ENCODE measurements at regions not wholly inside any gene's neighbourhood (a gene's known extent, or its start where the extent isn't known, plus 50 kb on each side); places are given as distances from the start of the nearest gene placed in this dataset.

DNA sequence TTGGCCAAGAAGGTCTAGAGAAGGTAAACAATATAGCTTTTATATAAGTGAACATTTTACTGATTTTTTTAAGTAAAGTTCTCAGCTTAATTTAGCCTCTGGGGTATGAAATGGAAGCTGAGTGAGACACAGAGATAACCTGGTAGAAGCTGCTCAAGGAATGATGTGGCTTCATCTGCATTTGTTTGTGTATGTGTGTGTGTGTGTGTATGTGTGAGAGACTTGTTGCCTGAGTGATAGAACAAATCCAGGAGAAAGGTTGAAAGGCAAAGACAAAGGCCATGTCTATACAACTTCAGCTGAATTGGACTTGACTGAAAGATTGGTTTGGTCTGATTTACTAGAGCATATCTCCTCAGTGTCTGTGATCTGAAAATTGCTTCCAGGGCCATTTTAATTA, 63.6 kb downstream of the PCDH7 start:
- no peak for DNase-seq

DNA sequence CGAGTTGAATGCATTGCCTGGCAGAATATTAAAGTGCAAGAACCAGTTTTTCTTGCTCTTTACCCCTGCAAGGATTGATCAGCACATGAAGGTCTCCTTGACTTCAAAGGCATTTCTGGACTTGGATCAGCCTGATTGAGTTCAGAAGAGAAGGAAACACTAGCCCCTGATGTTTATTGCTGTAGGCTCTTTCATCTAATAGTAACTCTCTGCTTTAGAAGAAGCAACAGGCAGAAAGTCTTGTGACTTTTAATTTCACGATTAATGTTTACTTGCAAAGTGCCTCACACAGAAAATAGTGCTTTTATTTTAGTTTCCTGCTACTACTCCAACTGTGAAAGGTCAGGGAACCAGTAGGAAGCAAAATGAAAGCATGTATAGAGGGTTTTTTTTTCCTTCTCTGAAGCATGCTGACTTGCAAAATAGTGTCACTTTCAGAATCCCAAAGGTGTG, 69.1 kb downstream of the PCDH7 start:
- DNase-seq, result peak in 1 of 2 donors; percentile 46

DNA sequence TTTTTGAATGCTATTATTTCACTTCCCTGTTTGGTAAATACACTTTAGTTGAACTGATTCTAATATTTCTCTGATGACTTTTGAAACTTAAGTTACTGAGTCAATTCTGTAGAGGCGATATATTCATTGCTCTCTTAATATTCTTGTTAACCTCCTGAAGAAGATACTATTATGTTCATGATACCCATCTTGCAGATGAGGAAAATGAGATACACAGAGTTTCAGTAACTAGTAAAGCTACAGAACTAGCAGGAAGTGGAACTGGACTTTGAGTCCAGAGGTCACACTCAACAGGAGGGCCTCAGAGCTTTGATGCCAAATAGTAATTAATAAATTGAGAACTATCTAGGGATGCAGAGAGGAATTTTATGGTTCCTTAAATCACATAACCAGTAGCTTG, 70.0 kb downstream of the PCDH7 start:
- DNase-seq, result no peak

DNA sequence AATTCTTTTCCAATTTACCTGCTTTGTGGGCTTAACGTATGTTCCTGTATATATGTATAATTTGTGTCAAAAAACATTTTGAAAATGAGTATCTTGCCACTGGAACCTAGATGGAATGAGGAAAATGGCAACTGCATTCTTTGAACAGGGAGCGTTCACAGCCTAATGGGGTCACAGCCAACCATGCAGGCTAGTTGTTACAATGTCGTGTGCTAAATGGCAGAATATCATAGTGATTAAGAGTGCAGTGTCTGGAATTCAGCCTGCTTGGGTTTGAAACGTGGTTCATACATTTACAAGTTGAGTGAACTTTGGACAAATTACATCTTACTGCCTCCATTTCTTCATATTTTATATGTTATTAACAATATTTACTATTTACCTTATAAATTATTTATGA, 70.8 kb downstream of the PCDH7 start:
- no peak for DNase-seq

DNA sequence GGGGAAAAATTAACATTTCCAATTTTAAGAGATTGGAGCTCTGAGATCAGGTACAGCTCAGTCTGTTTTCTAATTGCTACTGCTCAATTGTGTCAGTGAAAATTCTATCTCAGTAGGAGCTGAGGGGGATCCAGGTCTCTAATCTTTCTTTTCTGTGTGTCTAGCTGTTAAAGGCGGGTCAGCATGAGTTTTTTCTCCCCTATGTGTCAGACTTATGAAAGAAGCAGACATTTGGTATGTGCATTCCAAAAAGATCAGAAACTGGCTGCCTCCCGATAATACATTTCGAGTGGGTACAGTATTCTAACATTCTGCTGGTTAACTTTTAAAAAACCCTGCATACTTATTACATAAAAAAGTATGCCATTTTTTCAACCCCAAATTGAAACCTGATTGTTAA, 72.4 kb downstream of the PCDH7 start:
- DNase-seq, result no peak

DNA sequence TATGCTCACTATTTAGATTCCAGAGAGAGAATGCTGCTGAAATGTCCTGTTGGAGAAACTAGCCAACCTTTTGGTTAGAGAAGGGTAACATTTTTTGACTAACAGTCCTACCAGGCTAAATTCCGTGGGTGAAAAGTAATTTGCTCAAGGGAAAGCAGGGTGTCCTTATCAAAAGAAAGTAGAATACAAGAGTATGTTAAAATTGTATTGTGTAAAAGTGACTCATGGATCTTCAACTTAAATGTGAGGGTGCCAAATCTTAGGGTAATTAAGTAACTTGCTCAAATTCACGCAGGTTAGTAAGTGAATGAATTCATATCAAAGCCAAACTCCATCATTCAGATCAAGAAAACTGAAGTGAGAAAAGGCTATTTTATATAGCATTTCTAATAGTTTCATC, 81.7 kb downstream of the PCDH7 start:
- DNase-seq, result no peak

DNA sequence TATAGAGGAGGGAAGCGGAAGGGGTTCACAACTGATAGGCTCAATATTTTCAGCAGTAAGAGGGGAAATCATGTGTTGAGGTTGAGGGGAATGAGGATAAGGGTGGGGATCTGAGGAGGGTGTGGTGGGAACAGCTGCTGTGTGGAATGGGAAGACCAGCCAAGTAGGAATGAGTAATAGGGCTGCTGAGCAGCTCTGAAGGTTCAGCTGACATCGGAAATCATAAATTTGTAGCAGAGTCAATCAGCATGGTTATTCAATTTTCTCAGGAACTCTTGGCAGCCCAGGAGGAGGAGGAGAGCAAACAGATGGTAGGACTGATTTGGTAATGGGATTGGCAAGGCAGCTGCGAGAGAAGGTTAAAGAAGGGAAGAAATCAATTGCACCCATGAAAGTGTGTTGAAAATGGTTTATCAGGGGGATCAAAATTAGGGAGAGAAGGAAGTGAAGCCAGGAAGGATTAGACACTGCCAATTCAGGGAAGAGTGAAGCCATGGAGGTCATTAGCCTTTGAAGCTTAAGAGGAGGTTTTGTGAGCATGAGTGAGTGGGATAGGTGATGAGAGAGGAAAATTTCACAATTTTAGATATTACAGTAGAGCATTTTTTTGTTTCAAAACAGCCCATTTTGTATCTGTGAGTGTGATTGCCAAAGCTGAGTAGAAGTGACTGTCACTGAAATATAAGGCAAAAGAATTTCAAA, 82.6 kb downstream of the PCDH7 start:
- DNase-seq, result no peak

DNA sequence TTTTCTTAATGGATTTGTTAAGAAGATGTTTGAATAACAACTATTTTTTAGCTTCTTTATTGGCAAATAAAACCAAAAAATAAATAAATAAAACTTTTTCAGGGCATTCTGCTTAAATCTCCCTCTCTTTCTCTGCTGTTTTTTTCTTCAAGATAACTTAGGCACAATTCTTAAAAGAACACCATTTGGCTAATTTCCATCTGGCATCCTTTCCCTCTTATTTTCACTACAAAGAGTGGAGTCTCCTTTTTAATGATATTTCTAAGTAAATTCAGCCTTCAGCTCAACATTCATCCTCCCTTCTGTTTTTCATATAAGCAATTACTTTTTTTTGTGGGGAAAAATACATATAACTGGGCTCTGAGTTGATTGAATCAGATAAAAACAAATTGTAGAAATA, 88.1 kb downstream of the PCDH7 start:
- peak; percentile 60 for DNase-seq

DNA sequence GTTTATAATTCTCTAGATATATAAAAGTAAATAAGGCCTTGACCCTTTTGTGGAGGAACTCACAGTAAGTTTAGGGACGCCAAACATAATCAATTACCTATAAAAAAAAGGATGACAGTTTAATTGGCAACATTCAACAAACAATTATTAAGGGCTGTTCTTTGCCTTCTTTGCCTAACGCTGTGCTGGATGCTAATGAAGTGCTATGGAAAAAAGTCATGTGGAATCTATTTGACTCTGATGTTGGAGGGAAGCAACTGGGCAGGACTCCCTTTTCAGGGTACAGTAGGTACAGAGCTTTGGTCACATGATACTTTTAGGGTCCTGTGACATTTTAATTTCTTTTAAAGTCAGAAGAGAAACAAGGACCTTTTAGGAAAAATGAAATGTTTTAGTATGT, 91.1 kb downstream of the PCDH7 start:
- peak in 1 of 2 donors; percentile 17 for DNase-seq

DNA sequence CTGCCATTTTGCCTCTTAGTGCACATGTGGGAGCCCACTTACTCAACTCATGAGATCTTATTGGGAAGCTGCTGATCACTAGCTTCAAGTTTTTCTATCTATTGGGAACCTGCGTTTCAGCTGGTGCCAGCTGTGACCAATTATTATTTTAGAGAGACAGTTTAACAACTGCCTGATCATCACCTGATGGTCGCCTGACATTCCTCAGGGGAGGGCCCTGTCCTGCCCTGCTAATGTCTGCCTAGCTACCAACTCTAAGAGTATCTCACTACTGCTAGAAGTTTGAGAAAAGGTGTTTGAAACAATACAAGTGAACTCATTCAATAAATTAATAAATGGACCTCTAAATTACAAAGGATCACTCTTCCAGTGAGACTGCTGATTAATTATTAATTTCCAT, 95.5 kb downstream of the PCDH7 start:
- DNase-seq, result no peak

DNA sequence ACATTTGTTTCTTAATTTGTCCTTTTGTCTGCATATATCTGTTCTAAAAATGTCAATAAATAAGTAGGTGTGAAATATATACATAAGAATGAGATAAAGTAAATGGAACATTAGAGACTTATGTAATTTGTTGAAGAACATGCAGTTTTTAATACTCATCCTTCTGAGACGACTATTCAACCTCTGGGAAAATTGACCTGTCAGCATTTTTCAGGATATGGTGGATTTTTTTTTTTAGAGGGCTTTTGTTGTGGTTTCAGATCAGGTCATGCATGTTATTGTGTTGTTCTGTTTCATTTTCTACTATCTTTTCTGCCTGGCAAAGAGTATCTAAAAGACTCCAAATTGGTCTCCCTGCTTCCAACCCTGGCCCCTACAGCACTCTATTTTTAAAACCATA, 97.3 kb downstream of the PCDH7 start:
- no peak for DNase-seq

DNA sequence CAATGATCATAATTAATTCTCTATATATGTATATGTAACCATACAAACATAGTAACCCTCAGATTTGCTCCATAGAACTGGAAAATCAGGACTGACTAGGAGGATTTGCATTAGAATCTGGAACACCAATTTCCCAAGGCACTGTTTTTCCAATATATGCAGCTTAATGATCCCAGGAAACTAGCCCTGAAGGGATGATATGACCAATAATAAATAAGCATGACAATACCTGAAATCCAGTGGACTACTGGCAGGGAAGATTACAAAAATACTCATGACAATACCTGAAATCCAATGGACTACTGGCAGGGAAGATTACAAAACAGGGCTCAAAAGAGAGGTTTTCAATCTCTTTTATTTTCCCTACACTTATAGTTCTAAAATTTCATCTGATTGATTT, 98.4 kb downstream of the PCDH7 start:
- DNase-seq, result no peak

DNA sequence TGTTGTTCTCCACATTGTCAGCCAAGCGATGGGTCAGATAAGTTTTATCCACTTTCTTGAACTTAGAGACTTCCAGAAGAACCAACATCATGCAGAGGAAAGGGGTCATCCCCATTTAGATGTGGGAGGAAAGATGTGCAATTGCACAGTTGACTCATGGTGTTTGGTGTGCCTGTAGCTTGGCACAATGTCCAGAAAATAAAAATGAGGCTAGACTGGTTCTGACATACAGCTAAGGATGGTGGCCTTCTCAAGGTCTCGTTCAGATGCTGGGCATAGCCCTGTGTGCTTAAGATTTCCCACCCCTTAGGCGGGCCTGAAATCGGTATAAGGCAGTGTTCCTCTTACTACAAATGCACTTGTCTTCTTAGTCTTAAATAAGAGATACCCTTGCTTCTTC, 101.1 kb downstream of the PCDH7 start:
- no peak for DNase-seq

DNA sequence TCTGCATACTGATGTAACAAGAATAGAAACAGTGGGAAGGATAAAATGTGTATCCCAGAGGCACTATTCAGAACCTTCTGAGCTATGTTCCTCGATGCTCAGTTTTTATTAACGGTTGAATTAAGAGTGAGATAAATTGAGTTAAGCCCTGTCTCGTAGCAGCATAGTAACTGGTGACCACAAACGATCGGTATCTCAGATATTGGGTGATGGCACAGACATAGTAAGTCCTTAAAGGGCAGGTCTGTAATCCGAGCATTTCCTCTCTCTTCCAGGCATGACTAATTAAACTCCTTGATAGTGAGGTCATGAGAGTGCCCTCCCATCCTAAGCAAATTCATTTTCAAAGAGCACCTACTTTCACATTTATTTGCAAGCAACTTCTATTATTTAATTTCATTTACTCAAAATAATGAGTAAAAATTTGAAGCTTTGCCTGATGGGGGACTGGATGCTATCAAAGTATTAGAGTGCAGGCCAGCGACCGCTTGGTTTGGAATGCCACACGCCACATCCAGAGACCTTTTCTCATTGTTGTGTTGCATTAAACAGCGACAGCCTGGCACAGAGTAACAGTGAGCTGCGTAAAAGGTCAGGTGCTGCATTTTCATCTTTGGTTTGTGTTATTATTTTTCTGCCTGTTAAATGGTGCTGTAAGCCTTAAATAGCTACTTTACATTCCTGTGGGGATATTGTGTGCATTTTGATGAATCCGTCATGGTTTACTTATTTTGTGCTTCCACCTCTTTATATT, 101.9 kb downstream of the PCDH7 start:
- no peak for DNase-seq

DNA sequence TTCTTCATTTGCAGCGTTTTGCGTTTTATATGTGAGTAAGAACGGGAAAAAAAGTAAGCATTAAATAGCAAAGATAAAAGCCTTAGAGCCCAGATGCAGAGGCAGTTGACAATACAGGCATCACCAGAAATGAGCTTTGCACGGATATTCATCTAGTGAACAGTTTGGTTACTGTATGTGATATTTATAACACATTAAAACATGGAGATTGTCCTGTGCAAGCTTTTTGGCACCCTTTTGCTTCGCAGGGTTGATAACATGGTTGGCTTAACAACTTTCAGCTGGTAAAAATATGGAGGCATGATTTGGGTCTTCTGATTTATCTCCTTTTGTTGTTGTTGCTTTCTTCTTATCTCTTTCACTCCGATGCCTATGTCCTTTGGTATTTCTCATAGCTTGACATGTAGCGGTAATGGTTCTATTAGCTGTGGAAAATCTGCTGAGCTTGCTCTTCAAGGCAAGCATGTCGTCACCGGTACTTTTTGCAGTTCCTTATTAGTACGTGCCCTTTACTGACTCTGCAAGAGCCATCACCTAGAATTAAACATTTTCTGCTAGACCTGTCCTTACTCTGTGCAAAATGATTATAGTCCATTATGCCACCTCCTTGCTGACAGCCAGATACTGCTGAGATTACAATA, 102.9 kb downstream of the PCDH7 start:
- DNase-seq, result no peak

DNA sequence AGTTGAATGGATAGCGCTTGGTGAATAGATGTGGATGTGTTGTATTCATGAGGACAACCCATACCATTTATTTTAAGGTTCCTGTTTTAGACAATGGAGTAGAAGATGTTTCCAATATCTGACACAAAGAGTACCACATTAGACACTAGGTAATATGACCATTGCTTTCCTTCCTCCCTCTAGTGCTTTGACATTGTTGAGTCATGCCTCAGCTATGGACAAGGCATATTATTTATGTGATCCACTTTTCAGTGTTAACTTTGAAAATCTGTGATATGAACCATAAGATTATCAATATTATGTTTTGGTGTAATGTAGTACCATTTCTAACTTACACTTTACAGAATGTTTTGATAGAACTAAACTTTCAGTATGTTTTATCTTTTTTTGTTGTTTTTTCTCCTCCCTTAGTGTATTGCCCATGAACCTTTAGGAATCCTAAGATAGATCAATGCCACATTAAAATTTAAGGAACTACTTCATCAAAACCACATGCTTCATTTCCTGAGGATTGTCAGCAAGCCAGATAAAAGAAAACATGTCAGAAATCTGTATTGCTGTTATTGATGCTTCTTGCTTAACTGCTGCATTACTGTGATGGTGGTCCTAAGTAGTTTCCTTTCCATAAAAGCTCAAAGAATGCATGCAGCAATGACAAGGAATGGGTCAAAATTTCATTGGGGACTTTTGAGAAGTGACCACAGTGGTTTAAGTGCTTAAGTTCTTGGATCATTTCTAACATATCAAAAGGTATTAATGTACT, 105.0 kb downstream of the PCDH7 start:
- DNase-seq, result no peak

DNA sequence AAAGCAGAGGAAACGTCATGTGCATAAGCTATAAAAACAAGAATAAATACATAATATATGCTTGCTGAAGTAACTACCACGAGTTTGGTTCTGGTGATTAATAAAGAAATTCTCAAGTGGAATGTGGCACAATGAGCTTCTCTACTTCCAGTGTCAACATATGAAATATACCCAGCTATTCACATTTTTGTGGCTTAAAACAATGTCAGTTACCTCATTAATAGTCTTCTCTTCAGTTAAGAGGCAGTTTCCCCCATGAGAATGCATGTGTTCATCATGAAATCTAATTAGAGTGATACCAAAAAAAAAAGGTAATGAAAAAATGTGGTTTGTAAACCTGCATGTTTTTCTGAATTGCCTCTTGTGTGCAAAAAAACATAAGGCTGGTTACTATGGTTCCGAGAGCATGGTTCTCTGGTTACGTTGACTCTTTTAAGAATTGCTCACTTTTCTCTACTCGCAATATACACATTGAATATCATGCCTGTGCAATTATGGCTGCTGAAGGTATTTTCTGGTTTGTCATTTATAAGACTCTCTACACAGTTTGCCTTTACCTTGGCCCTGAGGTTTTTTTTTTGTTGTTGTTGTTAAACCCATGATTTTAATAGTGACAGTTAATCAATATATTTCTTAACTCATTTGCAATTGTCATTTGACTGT, 108.2 kb downstream of the PCDH7 start:
- DNase-seq, result no peak

DNA sequence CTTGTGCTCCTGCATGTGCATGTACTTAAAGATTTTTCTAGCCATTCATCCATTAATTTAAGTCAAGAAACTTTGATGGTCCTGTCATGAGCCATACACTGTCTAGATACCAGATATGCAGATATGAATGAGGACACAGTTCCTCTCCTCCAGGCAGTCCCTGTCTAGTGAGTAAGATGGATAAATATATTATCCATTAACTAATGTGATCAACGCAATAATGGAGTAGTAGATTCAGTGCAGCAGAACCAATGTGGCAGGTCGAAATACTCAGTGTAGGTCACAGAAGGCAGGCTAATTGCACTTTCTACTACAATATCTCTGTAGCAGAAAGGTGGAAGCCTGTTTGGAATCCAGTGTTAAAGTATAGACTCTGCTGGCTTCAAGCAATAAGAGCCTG, 112.5 kb downstream of the PCDH7 start:
- no peak for DNase-seq

DNA sequence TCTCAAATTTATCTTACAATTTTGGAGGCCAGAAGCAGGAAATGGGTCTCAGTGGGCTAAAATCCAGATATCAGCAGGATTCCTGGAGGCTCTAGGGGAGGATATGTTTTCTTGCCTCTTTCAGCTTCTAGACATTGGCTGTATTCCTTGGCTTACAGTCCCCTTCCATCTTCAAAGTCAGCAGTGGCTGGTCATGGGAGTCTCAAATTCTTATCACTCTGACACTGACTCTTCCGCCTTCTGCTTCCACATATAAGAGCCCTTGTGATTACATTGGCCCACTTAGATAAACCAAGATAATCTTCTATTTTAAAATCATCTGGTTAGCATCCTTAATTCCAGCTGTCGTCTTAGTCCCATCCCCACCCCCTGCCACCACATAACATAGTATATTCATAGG, 113.0 kb downstream of the PCDH7 start:
- DNase-seq, result no peak

DNA sequence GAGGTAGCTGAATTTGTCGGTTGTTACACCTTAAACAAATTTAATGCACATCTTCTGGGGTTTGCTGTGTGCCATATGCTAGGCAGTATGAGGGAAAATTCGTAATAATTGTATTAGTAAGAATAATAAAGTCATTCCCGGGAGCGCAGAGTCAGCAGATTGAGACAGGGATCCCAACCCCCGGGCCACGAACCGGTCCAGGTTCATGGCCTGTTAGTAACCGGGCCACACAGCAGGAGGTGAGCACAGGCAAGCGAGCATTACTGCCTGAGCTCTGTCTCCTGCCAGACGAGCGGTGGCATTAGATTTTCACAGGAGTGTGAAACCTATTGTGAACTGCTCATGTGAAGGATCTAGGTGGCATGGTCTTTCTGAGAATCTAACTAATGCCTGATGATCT, 114.9 kb downstream of the PCDH7 start:
- DNase-seq, result no peak

DNA sequence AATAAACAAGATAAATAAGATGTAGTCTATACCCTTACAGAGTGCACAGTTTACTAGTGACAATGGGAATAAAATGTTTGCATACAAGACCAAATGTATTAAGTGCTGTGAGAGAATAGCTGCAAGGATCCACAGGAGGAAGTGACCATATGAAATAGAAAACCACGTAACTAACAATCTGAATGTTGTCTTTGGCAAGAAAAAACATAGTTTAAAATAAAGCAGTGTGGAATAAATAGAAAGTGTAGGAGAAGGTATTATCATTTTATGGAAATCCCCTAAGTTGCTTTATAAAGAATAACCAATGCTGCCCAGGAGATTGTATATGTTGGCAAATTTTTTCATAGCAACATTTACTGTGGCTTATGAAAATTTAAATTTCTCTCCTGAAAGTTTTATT, 116.1 kb downstream of the PCDH7 start:
- no peak for DNase-seq

DNA sequence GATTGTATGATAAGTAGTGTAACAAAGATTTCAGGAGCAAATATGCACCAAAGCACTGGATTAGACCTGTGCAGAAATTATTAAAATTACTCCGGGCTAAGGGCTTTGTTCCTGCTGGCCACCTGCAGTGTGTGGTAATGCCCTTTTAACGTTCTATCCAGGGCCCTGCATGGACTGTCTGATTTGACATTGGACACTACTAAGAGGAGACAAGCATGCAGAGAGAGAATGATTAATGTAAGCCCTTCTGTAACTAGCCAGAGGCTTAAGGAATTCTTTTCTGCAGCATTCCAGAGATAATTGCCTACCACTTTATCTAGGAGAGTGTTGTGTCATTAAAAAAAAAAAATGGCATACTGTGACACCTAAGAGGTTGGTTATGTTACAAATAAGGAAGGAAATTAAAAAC, 117.0 kb downstream of the PCDH7 start:
- no peak for DNase-seq
